ENCODE measurements at regions not wholly inside any gene's neighbourhood (a gene's known extent, or its start where the extent isn't known, plus 50 kb on each side); places are given as distances from the start of the nearest gene placed in this dataset.

- TF ChIP-seq CTCF (IDR thresholded peaks at IDR 0.05): no peak
- TF ChIP-seq POLR2A (IDR thresholded peaks at IDR 0.05): no peak
- no peak for TF ChIP-seq EP300 (IDR thresholded peaks at IDR 0.05)
- TF ChIP-seq POLR2AphosphoS5 (IDR thresholded peaks at IDR 0.05): no peak
Measured at GRCh38 chr7:42445691-42446090, 208.7 kb upstream of the GLI3 start.

Measured in gastroesophageal sphincter (tissue), 3 donors.